ENCODE measurements at regions not wholly inside any gene's neighbourhood (a gene's known extent, or its start where the extent isn't known, plus 50 kb on each side); places are given as distances from the start of the nearest gene placed in this dataset.

DNA sequence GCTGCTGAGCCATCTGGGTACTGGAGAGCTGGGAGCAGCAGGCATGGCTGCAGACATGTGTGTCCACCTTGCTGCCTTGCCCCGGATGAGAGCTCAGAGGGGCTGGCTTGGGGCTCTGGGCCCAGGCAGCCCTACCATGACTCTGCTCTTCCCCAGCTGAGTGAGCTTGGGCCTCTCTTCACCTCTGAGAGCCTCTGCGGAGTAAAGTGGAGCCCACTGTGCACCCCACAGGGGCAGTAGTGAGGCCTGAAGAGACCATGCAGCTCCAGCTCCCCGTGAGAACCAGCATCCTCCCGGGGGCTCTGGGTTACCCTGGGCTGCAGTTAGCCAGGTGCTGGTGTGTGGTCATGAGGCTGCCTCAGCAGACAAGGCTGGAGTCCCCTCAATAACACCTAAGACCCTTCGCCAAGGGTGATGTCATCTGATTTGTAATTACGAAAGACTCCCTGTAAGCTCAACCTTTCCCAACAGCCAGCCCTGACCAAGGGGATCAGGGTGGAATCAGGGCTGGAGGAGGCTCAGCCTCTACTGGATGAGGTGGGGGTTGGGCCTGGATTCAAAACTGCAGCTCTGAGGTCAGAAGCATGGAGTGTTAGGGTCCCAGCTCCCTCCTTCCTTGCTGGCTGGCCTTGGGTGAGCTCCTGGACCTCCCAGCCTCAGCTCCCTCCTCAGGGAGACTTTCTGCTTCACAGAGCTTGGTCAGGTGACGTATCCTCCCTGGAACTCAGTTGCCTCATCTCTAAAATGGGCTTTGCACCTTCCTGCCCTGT, 308.0 kb downstream of the MATN1 start:
- TF ChIP-seq, protein P1, sequence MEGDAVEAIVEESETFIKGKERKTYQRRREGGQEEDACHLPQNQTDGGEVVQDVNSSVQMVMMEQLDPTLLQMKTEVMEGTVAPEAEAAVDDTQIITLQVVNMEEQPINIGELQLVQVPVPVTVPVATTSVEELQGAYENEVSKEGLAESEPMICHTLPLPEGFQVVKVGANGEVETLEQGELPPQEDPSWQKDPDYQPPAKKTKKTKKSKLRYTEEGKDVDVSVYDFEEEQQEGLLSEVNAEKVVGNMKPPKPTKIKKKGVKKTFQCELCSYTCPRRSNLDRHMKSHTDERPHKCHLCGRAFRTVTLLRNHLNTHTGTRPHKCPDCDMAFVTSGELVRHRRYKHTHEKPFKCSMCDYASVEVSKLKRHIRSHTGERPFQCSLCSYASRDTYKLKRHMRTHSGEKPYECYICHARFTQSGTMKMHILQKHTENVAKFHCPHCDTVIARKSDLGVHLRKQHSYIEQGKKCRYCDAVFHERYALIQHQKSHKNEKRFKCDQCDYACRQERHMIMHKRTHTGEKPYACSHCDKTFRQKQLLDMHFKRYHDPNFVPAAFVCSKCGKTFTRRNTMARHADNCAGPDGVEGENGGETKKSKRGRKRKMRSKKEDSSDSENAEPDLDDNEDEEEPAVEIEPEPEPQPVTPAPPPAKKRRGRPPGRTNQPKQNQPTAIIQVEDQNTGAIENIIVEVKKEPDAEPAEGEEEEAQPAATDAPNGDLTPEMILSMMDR (IDR thresholded peaks at IDR 0.05): no peak
- no peak for TF ChIP-seq POLR2A (IDR thresholded peaks at IDR 0.05)

Measured in thyroid gland (tissue), 4 donors.